H1 (cell line): ENCODE measurements at regions not wholly inside any gene's neighbourhood (a gene's known extent, or its start where the extent isn't known, plus 50 kb on each side); places are given as distances from the start of the nearest gene placed in this dataset.

Source experiments
- CTCF ChIA-PET: fragments of 300-600 bp; sonication (Branson Sonifier 250); formaldehyde crosslinking; loops from one replicate; lab custom pipeline; 2021; ENCODE audit not compliant: partially characterized antibody; lab: Charles Lee
- POLR2A ChIA-PET: fragments of 300-600 bp; sonication (Branson Sonifier 250); formaldehyde crosslinking; loops from one replicate; lab custom pipeline; 2021; ENCODE audit warnings: inconsistent platforms; ENCODE audit not compliant: partially characterized antibody; lab: Charles Lee
- DNase-seq, 2 experiments: peaks; one replicate each; pipeline versions ENCODE4 v3.0.0 to v3.0.0-alpha.2; 2010 to 2022; ENCODE audit warnings: low spot score in 2 of 2, low read depth in 1 of 2, mixed read lengths in 1 of 2
- FAIRE-seq: peaks from 2 replicates; lab custom pipeline; 2011; peaks lifted over from hg19 to GRCh38; lab: Jason Lieb, UNC
- H2AFZ ChIP-seq: 2 replicates; pipeline ENCODE4 v1.8.1; 2012; ENCODE audit warnings: low read length, inconsistent platforms
- H2AK5ac ChIP-seq: 2 replicates; pipeline ENCODE4 v1.6.1; 2013; ENCODE audit warnings: low read depth, low read length
- H2BK120ac ChIP-seq: replicated peaks from 2 replicates; pipeline ENCODE3; 2013; ENCODE audit warnings: low read depth, low read length, inconsistent platforms
- H2BK12ac ChIP-seq: 2 replicates; pipeline ENCODE4 v1.6.1; 2013; ENCODE audit warnings: low read depth, low read length
- H2BK15ac ChIP-seq: 2 replicates; pipeline ENCODE4 v1.6.1; 2013; ENCODE audit warnings: low read length
- H2BK20ac ChIP-seq: 2 replicates; pipeline ENCODE4 v1.6.1; 2013; ENCODE audit warnings: low read length
- H2BK5ac ChIP-seq: 2 replicates; pipeline ENCODE4 v1.6.1; 2013; ENCODE audit warnings: low read depth, low read length
- H3K14ac ChIP-seq: 2 replicates; pipeline ENCODE4 v1.6.1; 2013; ENCODE audit warnings: inconsistent platforms; ENCODE audit not compliant: insufficient read length
- H3K18ac ChIP-seq: 2 replicates; pipeline ENCODE4 v1.6.1; 2013; ENCODE audit warnings: low read length; ENCODE audit errors: extremely low read depth
- H3K23ac ChIP-seq: 2 replicates; pipeline ENCODE4 v1.6.1; 2013; ENCODE audit warnings: inconsistent platforms; ENCODE audit not compliant: insufficient read length
- H3K23me2 ChIP-seq: 2 replicates; pipeline ENCODE4 v1.6.1; 2013; ENCODE audit warnings: low read depth, low read length
- H3K27ac ChIP-seq: 2 replicates; pipeline ENCODE4 v1.6.1; 2011; ENCODE audit warnings: low read depth, low read length, inconsistent platforms
- H3K27me3 ChIP-seq, 4 experiments: replicated peaks in 1 of 4; 1 replicate in 1 of 4; 2 replicates in 3 of 4; pipeline versions ENCODE4 v1.6.1 to v1.8.1; 2011 to 2013; ENCODE audit warnings: low read length in 3 of 4, mild to moderate bottlenecking in 3 of 4, inconsistent platforms in 2 of 4, mixed read lengths in 2 of 4, moderate library complexity in 1 of 4; ENCODE audit not compliant: control insufficient read depth in 3 of 4, insufficient read depth in 3 of 4; ENCODE audit errors: extremely low read depth in 1 of 4
- H3K36me3 ChIP-seq, 4 experiments: 2 replicates each; pipeline versions ENCODE4 v1.6.1 to v1.8.1; 2011 to 2013; ENCODE audit warnings: mild to moderate bottlenecking in 4 of 4, low read length in 3 of 4, moderate library complexity in 2 of 4, control low read depth in 1 of 4, inconsistent platforms in 1 of 4; ENCODE audit not compliant: insufficient read depth in 4 of 4, control insufficient read depth in 2 of 4
- H3K4ac ChIP-seq: replicated peaks from 2 replicates; pipeline ENCODE3; 2013; ENCODE audit warnings: low read length, low read depth, mixed read lengths, inconsistent platforms; ENCODE audit not compliant: insufficient read length
- H3K4me1 ChIP-seq, 4 experiments: replicated peaks in 1 of 4; 1 replicate in 1 of 4; 2 replicates in 3 of 4; pipeline versions ENCODE4 v1.6.1 to v1.8.1; 2011 to 2013; ENCODE audit warnings: low read length in 3 of 4, inconsistent platforms in 2 of 4, mixed read lengths in 1 of 4; ENCODE audit not compliant: insufficient read depth in 4 of 4, control insufficient read depth in 3 of 4
- H3K4me2 ChIP-seq, 2 experiments: 2 replicates each; pipeline versions ENCODE4 v1.6.1 to v1.8.1; 2011 to 2013; ENCODE audit warnings: low read depth in 2 of 2, low read length in 2 of 2, control low read depth in 1 of 2, inconsistent platforms in 1 of 2, mild to moderate bottlenecking in 1 of 2; ENCODE audit not compliant: insufficient read depth in 1 of 2
- H3K4me3 ChIP-seq, 4 experiments: fragments of 200-600, 300-600 bp in 1 of 4; sonication (generic), shearing (Covaris generic), sonication (Bioruptor Twin) in 1 of 4; 2 replicates each; pipeline versions ENCODE4 v1.5.1 to v1.8.1; 2011 to 2016; ENCODE audit warnings: low read length in 4 of 4, low read depth in 3 of 4, control low read depth in 2 of 4, inconsistent platforms in 2 of 4, mild to moderate bottlenecking in 2 of 4, mixed read lengths in 1 of 4, moderate library complexity in 1 of 4; ENCODE audit not compliant: insufficient read depth in 2 of 4; ENCODE audit errors: extremely low read depth in 1 of 4
- H3K56ac ChIP-seq: replicated peaks from 2 replicates; pipeline ENCODE3; 2013; ENCODE audit warnings: low read depth, mild to moderate bottlenecking, mixed read lengths, low read length, inconsistent platforms; ENCODE audit not compliant: insufficient read length
- H3K79me1 ChIP-seq: 2 replicates; pipeline ENCODE4 v1.6.1; 2013; ENCODE audit warnings: low read depth, low read length, control low read depth
- H3K79me2 ChIP-seq, 2 experiments: 2 replicates each; pipeline versions ENCODE4 v1.6.1 to v1.8.1; 2012 to 2013; ENCODE audit warnings: low read length in 2 of 2, mild to moderate bottlenecking in 2 of 2, inconsistent platforms in 1 of 2; ENCODE audit not compliant: insufficient read depth in 2 of 2, control insufficient read depth in 1 of 2
- H3K9ac ChIP-seq, 4 experiments: replicated peaks in 1 of 4; 1 replicate in 1 of 4; 2 replicates in 3 of 4; pipeline versions ENCODE4 v1.6.1 to v1.8.1; 2011 to 2013; ENCODE audit warnings: low read depth in 3 of 4, low read length in 3 of 4, control low read depth in 2 of 4, mild to moderate bottlenecking in 2 of 4, moderate library complexity in 2 of 4, inconsistent platforms in 1 of 4; ENCODE audit errors: extremely low read depth in 1 of 4
- H3K9me3 ChIP-seq, 2 experiments: 2 replicates each; pipeline versions ENCODE4 v1.6.1 to v1.8.1; 2012 to 2013; ENCODE audit warnings: mild to moderate bottlenecking in 2 of 2, moderate library complexity in 2 of 2, control low read depth in 1 of 2, inconsistent platforms in 1 of 2, low read depth in 1 of 2, low read length in 1 of 2, mixed read lengths in 1 of 2; ENCODE audit not compliant: insufficient read depth in 2 of 2
- H4K20me1 ChIP-seq, 2 experiments: replicated peaks in 1 of 2; 2 replicates each; pipeline versions ENCODE3 to v1.8.1; 2011 to 2013; ENCODE audit warnings: inconsistent platforms in 2 of 2, low read length in 2 of 2, mild to moderate bottlenecking in 1 of 2; ENCODE audit not compliant: insufficient read depth in 2 of 2, control insufficient read depth in 1 of 2
- H4K5ac ChIP-seq: 2 replicates; pipeline ENCODE4 v1.6.1; 2013; ENCODE audit warnings: low read length, low read depth, mixed read lengths, inconsistent platforms; ENCODE audit not compliant: insufficient read length
- H4K8ac ChIP-seq: 2 replicates; pipeline ENCODE4 v1.8.0; 2013; ENCODE audit warnings: mild to moderate bottlenecking, moderate library complexity, low read length, inconsistent platforms; ENCODE audit not compliant: insufficient read depth; ENCODE audit errors: extremely low read depth
- H4K91ac ChIP-seq: replicated peaks from 2 replicates; pipeline ENCODE3; 2013; ENCODE audit warnings: low read length, mixed read lengths, inconsistent platforms; ENCODE audit not compliant: insufficient read length
- ASH2L ChIP-seq: fragments of 200-600, 300-600 bp; sonication (generic); IDR thresholded peaks from one replicate; pipeline ENCODE4 v1.7.1; 2017; ENCODE audit warnings: low read length
- CBX5 ChIP-seq: fragments of 300-800, 300-1000 bp; sonication (generic); IDR thresholded peaks from 2 replicates; pipeline ENCODE4 v1.7.1; 2016; ENCODE audit warnings: antibody characterized with exemption, low read length, low read depth
- CEBPB ChIP-seq: IDR thresholded peaks from 2 replicates; pipeline ENCODE4 v1.6.1; 2012; ENCODE audit warnings: low read depth, low read length
- CTCF ChIP-seq, 3 experiments: IDR thresholded peaks; 1 replicate in 2 of 3; 2 replicates in 1 of 3; pipeline versions ENCODE4 v1.5.1 to v1.6.1; 2011; ENCODE audit warnings: low read length in 3 of 3, mild to moderate bottlenecking in 3 of 3, inconsistent platforms in 2 of 3, low read depth in 1 of 3, moderate library complexity in 1 of 3; ENCODE audit not compliant: insufficient read depth in 1 of 3; ENCODE audit errors: control extremely low read depth in 1 of 3
- EGR1 ChIP-seq: IDR thresholded peaks from 2 replicates; pipeline ENCODE4 v1.6.1; 2011; ENCODE audit warnings: low read depth, low read length, borderline replicate concordance
- JUND ChIP-seq: IDR thresholded peaks from 2 replicates; pipeline ENCODE4 v1.6.1; 2011; ENCODE audit warnings: mild to moderate bottlenecking, improper control_type of control experiment, low read length
- NANOG ChIP-seq: IDR thresholded peaks from 2 replicates; pipeline ENCODE4 v1.6.1; 2011; ENCODE audit warnings: low read length, low read depth, mild to moderate bottlenecking, inconsistent platforms; ENCODE audit not compliant: insufficient read depth, poor library complexity, severe bottlenecking
- NRF1 ChIP-seq: IDR thresholded peaks from 2 replicates; pipeline ENCODE4 v1.6.1; 2011; ENCODE audit warnings: mild to moderate bottlenecking, low read depth, low read length, improper control_type of control experiment
- SIN3A ChIP-seq, 2 experiments: IDR thresholded peaks in 1 of 2; conservative IDR thresholded peaks in 1 of 2; 2 replicates each; pipeline ENCODE4 v1.6.1; 2011 to 2012; ENCODE audit warnings: low read length in 2 of 2, improper control_type of control experiment in 1 of 2, low read depth in 1 of 2, mild to moderate bottlenecking in 1 of 2
- SIRT6 ChIP-seq: IDR thresholded peaks from one replicate; pipeline ENCODE4 v1.7.1; 2012; ENCODE audit warnings: low read length, inconsistent platforms
- SIX5 ChIP-seq: IDR thresholded peaks from 2 replicates; pipeline ENCODE4 v1.6.1; 2011; ENCODE audit warnings: mild to moderate bottlenecking, low read depth, low read length
- TEAD4 ChIP-seq: IDR thresholded peaks from 2 replicates; pipeline ENCODE4 v1.6.1; 2012; ENCODE audit warnings: low read depth, low read length, inconsistent platforms, mixed read lengths
- WGBS, 2 experiments: shearing (Covaris generic) in 1 of 2; methylation state at CpG; one replicate each; pipeline versions ENCODE4 v1.1.6 to v1.1.7; 2013 to 2015; ENCODE audit warnings: low lambda C conversion rate in 2 of 2, mixed read lengths in 2 of 2, inconsistent platforms in 1 of 2, low coverage in 1 of 2, missing lambda C conversion rate in 1 of 2; ENCODE audit not compliant: insufficient replicate concordance in 2 of 2, insufficient coverage in 1 of 2, insufficient read length in 1 of 2; ENCODE audit errors: extremely low coverage in 1 of 2, missing lambda C conversion rate in 1 of 2; 5-methylcytosine and 5-hydroxymethylcytosine counted together

- DNase-seq (no peak), FAIRE-seq (no peak)
- Histone ChIP-seq H2BK12ac (no peak overlapping the region), H3K9ac (no peak overlapping the region), H2BK5ac (no peak overlapping the region), H4K20me1 (no peaks in the 10 kb centered on the region), H3K56ac (no peak overlapping the region), H3K27me3 (no peaks in the 10 kb centered on the region), H3K79me1 (no peaks in the 10 kb centered on the region), H3K36me3 (no peaks in the 10 kb centered on the region), H4K8ac (no peak overlapping the region), H2BK15ac (no peak overlapping the region), H3K79me2 (no peaks in the 10 kb centered on the region), H3K27ac (no peak overlapping the region), H3K9me3 (no peaks in the 10 kb centered on the region), H2AK5ac (no peak overlapping the region), H4K5ac (no peak overlapping the region), H2BK120ac (no peak overlapping the region), H2BK20ac (no peak overlapping the region), H3K4me3 (no peak overlapping the region), H4K91ac (no peak overlapping the region), H3K4ac (no peak overlapping the region), H3K4me2 (no peak overlapping the region), H3K23me2 (no peaks in the 10 kb centered on the region), H2AFZ (no peak overlapping the region), H3K18ac (no peak overlapping the region), H3K14ac (no peak overlapping the region), H3K4me1 (no peaks in the 10 kb centered on the region), H3K23ac (no peak overlapping the region)
- POLR2A ChIA-PET, result no interaction called here
- no peak for TF ChIP-seq ASH2L
- no peak for TF ChIP-seq EGR1
- TF ChIP-seq NRF1, result no peak
- no peak for TF ChIP-seq JUND
- TF ChIP-seq CTCF (IDR thresholded peaks at IDR 0.05; ENCODE audit: control extremely low read depth in 1 of 3, insufficient read depth in 1 of 3, low read depth in 1 of 3, low read length in 3 of 3), result no peak
- no peak for TF ChIP-seq CEBPB
- TF ChIP-seq SIX5, result no peak
- no peak for TF ChIP-seq SIRT6
- TF ChIP-seq NANOG, result no peak
- no peak for TF ChIP-seq SIN3A (conservative IDR thresholded peaks at IDR 0.05 in 1 of 2, IDR thresholded peaks at IDR 0.05 in 1 of 2; ENCODE audit: low read depth in 1 of 2, low read length in 2 of 2)
- TF ChIP-seq CBX5, result no peak
- no peak for TF ChIP-seq TEAD4
- CTCF ChIA-PET, result interaction anchor here (0.5 to 4.9 kb wide), 5 partner anchors 15 to 104 kb away, joined by 3 to 26 read pairs (median 3); no protein-coding TSS in a partner anchor
- WGBS, 2 experiments, result 87% methylated on average over 5 of the region's 5 CpGs; no CpG with 5 or more reads in 1 of the 2 experiments
Observed at GRCh38 chr10:47137311-47137851, 162.6 kb upstream of the GDF10 start.
